ENCODE measurements at regions not wholly inside any gene's neighbourhood (a gene's known extent, or its start where the extent isn't known, plus 50 kb on each side); places are given as distances from the start of the nearest gene placed in this dataset.

DNA sequence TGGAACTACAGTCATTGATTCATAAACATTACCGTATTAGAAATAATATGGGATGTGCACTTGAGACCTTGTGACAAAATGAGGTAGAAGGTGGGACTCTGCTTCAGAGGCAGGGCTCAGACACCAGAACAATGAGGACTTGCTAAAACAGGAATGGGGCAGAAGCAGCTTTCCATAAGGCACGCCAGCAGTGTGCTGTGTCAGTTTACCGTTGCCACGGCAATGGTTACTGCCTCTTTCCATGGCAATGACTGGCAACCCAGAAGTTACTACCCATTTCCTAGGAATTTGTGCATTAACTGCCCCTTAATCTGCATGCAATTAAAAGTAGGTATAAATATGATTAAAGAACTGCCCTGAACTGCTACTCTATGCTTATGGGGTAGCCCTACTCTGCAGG is 169.0 kb downstream of the CHRM3 start:
- in situ Hi-C loops (cut with HindIII; ENCODE audit: low pct_ligation_motif_present, low sequenced_read_pairs), result no loop called here

DNA sequence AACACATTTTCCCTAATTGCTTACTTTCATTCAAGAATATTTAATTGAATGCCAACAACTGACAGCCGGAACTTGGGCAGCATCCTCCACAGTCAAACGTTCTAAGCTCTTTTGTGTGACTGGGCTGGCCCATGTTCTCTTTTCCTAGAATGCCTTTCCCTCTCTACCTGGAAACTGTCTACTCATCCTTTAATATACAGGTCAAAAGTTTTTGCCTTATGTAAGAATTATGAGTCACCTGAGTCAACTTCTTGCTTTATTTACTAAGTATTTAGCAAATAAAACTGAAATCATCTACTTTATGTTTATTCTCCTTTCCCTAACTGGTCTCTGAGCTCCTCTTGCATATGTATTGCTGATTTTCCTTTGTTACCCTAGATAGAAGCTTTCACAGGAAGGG is 172.2 kb downstream of the CHRM3 start:
- Histone ChIP-seq H3K36me3 (replicated peaks) (no peaks in the 10 kb centered on the region), H3K4me3 (ENCODE audit: low read depth, low read length) (no peak overlapping the region), H3K27me3 (replicated peaks) (no peaks in the 10 kb centered on the region), H3K27ac (no peak overlapping the region)
- DNase-seq, result no peak
- in situ Hi-C loops (cut with HindIII; ENCODE audit: low pct_ligation_motif_present, low sequenced_read_pairs), result no loop called here
- TF ChIP-seq, protein P1, sequence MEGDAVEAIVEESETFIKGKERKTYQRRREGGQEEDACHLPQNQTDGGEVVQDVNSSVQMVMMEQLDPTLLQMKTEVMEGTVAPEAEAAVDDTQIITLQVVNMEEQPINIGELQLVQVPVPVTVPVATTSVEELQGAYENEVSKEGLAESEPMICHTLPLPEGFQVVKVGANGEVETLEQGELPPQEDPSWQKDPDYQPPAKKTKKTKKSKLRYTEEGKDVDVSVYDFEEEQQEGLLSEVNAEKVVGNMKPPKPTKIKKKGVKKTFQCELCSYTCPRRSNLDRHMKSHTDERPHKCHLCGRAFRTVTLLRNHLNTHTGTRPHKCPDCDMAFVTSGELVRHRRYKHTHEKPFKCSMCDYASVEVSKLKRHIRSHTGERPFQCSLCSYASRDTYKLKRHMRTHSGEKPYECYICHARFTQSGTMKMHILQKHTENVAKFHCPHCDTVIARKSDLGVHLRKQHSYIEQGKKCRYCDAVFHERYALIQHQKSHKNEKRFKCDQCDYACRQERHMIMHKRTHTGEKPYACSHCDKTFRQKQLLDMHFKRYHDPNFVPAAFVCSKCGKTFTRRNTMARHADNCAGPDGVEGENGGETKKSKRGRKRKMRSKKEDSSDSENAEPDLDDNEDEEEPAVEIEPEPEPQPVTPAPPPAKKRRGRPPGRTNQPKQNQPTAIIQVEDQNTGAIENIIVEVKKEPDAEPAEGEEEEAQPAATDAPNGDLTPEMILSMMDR (IDR thresholded peaks at IDR 0.05; ENCODE audit: low read depth, low read length, missing control alignments), result no peak

More for the DNA sequence above, 169.0 kb downstream of the CHRM3 start:
- TF ChIP-seq, protein P1 (IDR thresholded peaks at IDR 0.05; ENCODE audit: low read depth, low read length, missing control alignments), result no peak
- Histone ChIP-seq H3K36me3 (replicated peaks) (no peaks in the 10 kb centered on the region), H3K27me3 (replicated peaks) (no peaks in the 10 kb centered on the region), H3K27ac (no peak overlapping the region), H3K4me3 (ENCODE audit: low read depth, low read length) (no peak overlapping the region)
- DNase-seq, result no peak

DNA sequence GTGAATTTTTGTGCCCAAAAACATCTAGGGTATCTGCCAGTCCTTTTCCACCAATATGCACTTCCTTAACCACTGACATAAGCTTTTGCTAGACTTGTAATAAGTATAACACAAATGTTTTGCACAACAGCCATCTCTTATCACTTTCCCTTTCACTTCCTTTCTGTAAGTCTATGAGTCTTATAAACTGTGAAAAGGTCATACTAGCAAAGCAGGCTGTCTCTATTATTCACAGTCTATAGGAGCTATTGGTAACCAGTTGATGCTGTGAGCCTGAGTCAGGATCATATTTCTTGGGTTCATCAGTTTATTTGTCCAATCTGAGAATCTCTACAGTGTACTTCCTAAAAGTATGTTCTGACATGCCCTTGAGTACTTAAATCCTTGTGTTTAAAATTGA is 172.6 kb downstream of the CHRM3 start:
- no peaks in the 10 kb centered on the region for H3K27me3 ChIP-seq (replicated peaks)
- DNase-seq, result no peak
- in situ Hi-C loops (cut with HindIII; ENCODE audit: low pct_ligation_motif_present, low sequenced_read_pairs), result no loop called here
- no peak overlapping the region for H3K4me3 ChIP-seq (ENCODE audit: low read depth, low read length)
- H3K36me3 ChIP-seq (replicated peaks), result no peaks in the 10 kb centered on the region
- no peak overlapping the region for H3K27ac ChIP-seq
- TF ChIP-seq, protein P1 (IDR thresholded peaks at IDR 0.05; ENCODE audit: low read depth, low read length, missing control alignments), result no peak

DNA sequence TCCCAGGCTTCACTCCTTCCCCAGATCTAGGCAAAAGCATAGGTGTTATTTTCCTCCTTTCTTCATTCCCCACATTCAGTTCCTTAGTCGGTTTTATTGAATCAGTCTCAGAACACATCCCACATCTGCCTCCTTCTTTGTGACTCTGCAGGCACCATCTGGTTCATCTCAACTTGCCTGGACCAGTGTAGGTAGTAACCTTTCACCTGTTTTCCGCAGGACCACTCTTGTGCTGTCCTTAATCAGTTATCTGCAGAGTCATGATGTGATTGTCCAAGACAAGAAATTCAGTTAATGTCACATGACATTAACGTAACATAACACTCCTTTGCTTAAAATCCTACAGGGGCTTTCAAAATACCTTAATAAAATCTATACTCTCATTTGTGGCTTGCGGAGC is 174.6 kb downstream of the CHRM3 start:
- no peak overlapping the region for H3K4me3 ChIP-seq (ENCODE audit: low read depth, low read length)
- no peaks in the 10 kb centered on the region for H3K36me3 ChIP-seq (replicated peaks)
- in situ Hi-C loops (cut with HindIII; ENCODE audit: low pct_ligation_motif_present, low sequenced_read_pairs), result no loop called here
- TF ChIP-seq, protein P1 (IDR thresholded peaks at IDR 0.05; ENCODE audit: low read depth, low read length, missing control alignments), result no peak
- H3K27ac ChIP-seq, result no peak overlapping the region
- DNase-seq, result no peak
- H3K27me3 ChIP-seq (replicated peaks), result no peaks in the 10 kb centered on the region

DNA sequence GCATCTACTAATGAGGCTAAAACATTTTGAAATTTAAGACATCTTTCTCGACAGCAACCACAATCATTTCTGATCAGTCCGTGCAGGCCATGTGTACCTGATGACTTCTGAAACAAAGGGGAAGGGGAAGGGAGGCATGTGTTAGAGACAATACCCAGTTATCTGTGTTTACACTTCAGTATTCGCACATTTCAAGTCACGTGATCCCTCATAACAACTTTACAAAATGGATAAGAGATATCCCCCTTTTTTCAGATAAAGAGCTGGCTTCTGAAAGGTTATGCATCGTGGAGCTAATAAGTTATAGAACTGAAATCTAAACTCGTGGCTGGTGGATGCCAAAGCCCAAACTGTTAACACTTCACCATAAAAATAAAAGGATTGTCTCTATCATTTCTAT is 175.7 kb downstream of the CHRM3 start:
- Histone ChIP-seq H3K36me3 (replicated peaks) (no peaks in the 10 kb centered on the region), H3K4me3 (ENCODE audit: low read depth, low read length) (no peak overlapping the region), H3K27me3 (replicated peaks) (no peaks in the 10 kb centered on the region), H3K27ac (no peak overlapping the region)
- TF ChIP-seq, protein P1 (IDR thresholded peaks at IDR 0.05; ENCODE audit: low read depth, low read length, missing control alignments), result no peak
- no peak for DNase-seq
- in situ Hi-C loops (cut with HindIII; ENCODE audit: low pct_ligation_motif_present, low sequenced_read_pairs), result no loop called here

DNA sequence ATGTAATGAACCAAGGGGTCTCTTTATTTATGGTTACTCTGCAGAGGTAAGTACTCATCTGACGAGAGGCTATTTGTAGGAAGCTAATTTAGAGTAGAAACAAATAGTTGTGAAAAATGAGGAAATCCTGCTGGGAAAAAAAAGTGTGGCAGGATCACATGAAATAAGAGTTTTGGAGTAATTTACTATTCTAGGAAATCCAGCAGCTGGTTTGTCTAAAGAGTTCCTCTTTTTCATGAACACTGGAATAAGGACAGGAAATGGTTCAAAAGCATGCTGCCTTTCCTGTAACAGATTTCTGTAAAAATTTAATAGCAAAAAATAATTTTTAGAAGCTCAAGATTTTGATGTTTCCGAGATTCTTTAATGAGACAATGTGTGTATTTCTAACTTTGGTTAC is 177.3 kb downstream of the CHRM3 start:
- no peak for DNase-seq
- in situ Hi-C loops (cut with HindIII; ENCODE audit: low pct_ligation_motif_present, low sequenced_read_pairs), result no loop called here
- H3K27ac ChIP-seq, result no peak overlapping the region

More for the DNA sequence above, 177.3 kb downstream of the CHRM3 start:
- TF ChIP-seq, protein P1 (IDR thresholded peaks at IDR 0.05; ENCODE audit: low read depth, low read length, missing control alignments), result no peak
- Histone ChIP-seq H3K27me3 (replicated peaks) (no peaks in the 10 kb centered on the region), H3K4me3 (ENCODE audit: low read depth, low read length) (no peak overlapping the region), H3K36me3 (replicated peaks) (no peaks in the 10 kb centered on the region)
